ENCODE measurements at regions not wholly inside any gene's neighbourhood (a gene's known extent, or its start where the extent isn't known, plus 50 kb on each side); places are given as distances from the start of the nearest gene placed in this dataset.

- TF ChIP-seq CTCF (IDR thresholded peaks at IDR 0.05) = no peak
- Histone ChIP-seq H3K4me3 (peak overlapping the region; percentile 15), H3K27ac (no peak overlapping the region)
- no peak for DNase-seq (ENCODE audit: low spot score)
Measured at GRCh38 chr7:18177815-18178660, 150.4 kb upstream of the PRPS1L1 start.

- no peak for TF ChIP-seq CTCF (IDR thresholded peaks at IDR 0.05)
- H3K27ac ChIP-seq = no peak overlapping the region
- no peak for DNase-seq (ENCODE audit: low spot score)
- no peak overlapping the region for H3K4me3 ChIP-seq
Measured at GRCh38 chr7:18179093-18179492, 151.4 kb upstream of the PRPS1L1 start.

GRCh38 chr7:18180685-18181084 lies 153.0 kb upstream of the PRPS1L1 start:
- Histone ChIP-seq H3K4me3 (no peak overlapping the region), H3K27ac (no peak overlapping the region)
- no peak for TF ChIP-seq CTCF (IDR thresholded peaks at IDR 0.05)
- DNase-seq (ENCODE audit: low spot score) = no peak

GRCh38 chr7:18189500-18190126 lies 162.0 kb upstream of the PRPS1L1 start:
- no peak for TF ChIP-seq CTCF (IDR thresholded peaks at IDR 0.05)
- H3K27ac ChIP-seq = no peak overlapping the region
- no peak overlapping the region for H3K4me3 ChIP-seq
- DNase-seq (ENCODE audit: low spot score) = no peak

GRCh38 chr7:18191341-18191740 lies 163.7 kb upstream of the PRPS1L1 start:
- H3K27ac ChIP-seq = no peak overlapping the region
- TF ChIP-seq CTCF (IDR thresholded peaks at IDR 0.05) = no peak
- no peak overlapping the region for H3K4me3 ChIP-seq
- DNase-seq (ENCODE audit: low spot score) = no peak

GRCh38 chr7:18191862-18192625 lies 164.4 kb upstream of the PRPS1L1 start:
- DNase-seq (ENCODE audit: low spot score) = no peak
- no peak for TF ChIP-seq CTCF (IDR thresholded peaks at IDR 0.05)
- Histone ChIP-seq H3K27ac (no peak overlapping the region), H3K4me3 (no peak overlapping the region)

Data from coronary artery (tissue), 2 donors.